GM19238 (cell line): ENCODE measurements at regions not wholly inside any gene's neighbourhood (a gene's known extent, or its start where the extent isn't known, plus 50 kb on each side); places are given as distances from the start of the nearest gene placed in this dataset.
"Not testable (repeated sequence)": the region's sequence is repeated elsewhere in the genome, so short reads cannot be mapped to it uniquely, and the experiment has no call there.

Source experiments
- DNase-seq: peaks from one replicate; pipeline ENCODE4 v3.0.0; 2011; ENCODE audit warnings: low spot score; ENCODE audit not compliant: insufficient read length

DNA sequence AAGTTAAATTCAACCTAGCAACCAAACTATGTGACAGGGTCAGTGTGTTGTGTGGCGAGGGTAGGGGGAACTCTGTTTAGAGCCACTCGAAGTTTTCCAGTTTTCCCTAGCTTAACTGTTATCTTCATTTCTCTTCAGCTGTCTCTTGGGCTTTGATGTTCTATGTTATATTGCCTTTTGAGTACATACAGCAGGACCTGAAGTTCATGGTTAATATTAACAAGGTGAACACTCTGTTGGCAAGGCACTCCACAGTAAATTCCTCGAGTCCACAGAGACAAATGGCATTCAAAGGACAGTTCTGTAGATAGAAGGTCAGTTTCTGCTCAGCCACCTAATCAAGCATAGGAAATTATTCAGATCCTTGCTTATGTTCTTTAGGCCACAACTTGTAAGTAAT is 147.9 kb upstream of the DPH6 start:
- no peak for DNase-seq

DNA sequence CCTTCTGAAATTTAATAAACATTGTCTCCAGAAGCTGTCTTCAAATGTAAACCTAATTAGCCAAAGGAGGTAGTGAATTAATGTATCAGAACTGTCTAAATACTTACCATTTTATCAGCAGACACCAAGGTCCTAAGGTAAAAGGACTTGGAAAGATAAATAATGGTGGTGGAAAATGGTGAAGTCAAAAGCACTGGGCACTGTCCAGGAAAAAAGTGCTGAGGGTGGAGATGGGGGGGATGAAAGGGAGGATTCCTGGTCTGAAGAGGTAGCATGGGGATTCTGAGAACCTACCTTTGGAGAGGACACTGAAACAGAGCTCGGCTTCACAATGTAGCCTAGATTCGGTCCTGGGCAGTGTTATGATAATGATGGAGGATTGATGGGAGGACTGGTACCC is 149.0 kb upstream of the DPH6 start:
- no peak for DNase-seq

DNA sequence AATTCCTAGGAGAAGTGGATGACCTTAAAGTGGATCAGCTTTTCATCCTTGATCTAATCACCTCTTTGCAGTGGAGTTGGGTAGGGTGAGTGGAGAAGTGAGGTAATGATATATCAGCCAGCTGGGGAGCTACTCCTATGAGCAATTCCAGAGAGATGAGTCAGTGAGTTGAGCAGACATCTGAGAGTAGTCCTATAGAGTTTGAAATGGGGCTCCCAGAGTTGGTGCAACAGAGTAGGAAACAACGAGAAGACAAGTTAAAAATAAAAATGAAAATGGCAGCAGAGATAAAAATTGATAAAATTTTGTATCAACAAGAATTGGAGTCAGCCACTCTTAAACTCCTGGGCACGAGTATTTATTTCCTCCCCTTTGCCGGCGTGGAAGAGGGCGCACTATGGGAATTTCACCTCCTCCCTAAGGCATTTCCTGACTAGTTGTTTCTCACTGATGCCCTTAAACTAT is 150.8 kb upstream of the DPH6 start:
- no peak for DNase-seq

DNA sequence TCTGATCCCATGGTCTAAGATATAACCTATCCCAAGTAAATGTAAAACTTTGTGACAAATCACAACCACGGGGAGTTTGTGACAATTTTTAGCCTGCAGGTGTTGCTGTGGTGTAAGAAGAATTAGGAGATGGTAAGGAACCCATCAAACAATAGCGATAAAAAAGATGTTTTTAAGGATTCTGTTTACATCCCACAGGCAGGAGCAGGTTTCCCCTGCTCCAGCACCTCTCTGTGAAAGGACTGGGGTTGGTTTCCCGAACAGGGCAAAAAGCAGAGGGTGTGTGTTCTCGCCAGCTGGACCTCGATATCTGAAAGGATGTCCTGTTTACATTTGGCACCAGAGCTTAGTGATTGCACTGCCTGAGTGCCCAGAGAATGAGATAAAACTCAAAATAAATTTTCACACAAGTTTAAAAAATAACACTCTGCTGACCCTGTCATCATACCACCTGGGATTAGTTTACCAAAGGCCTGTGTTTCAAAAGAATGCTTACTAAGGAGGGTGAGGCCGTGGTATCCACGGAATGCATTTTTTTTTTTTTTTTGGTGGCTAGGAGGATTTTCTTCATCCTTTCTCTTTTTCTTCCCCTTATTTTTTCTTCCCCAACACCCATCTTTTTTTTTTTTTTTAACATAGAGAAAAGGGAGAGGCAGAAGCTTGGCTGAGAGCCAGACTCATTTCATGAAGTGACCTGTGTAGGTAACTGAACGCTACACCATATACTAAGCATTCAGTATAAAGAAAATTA is 151.8 kb upstream of the DPH6 start:
- DNase-seq, result no peak

DNA sequence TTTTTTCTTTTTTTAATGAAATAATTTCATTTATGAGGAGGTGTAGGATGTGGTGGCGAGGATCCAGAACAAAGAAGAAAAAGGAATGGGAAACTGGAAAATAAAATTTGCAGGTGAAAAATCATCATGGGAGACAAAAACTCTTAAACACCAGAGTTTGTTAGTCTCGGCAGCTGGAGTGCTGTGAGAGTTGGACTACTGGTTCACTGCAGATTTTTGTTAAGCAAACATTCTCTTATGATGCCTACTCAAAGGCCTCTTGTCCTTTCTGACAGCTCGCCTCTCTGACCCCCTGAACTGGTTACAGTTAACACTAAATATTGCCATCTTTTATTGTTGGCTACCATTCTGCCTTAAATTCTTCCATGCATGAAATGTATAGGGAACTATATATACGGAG is 152.4 kb upstream of the DPH6 start:
- no peak for DNase-seq

DNA sequence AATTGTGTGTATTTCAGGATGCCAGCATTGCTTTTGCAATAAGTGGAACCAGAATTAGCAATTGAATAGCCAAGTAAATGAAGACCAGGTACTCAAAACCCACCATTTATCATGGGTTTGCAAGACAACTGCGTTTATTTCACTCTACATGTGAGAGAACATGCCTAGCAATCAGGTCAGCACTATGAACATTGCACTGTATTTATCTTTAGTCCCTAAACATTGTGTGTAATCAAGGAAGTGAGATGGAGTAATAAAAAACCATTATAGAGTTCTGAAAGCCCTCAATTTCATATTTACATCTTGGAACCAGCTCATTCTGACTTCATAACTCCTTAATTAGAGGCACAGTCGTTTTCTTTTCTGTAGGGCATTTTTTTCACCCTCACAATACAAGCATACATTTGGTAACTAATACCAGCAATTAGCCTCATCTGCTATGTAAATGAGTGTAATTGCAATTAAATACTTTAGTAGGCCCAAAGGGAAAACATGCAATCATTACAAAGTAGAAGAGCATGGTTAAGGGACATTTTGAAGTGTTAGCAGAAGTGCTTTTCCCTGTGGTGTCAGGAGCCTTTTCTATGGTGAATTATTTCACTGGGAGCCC is 153.1 kb upstream of the DPH6 start:
- no peak for DNase-seq

DNA sequence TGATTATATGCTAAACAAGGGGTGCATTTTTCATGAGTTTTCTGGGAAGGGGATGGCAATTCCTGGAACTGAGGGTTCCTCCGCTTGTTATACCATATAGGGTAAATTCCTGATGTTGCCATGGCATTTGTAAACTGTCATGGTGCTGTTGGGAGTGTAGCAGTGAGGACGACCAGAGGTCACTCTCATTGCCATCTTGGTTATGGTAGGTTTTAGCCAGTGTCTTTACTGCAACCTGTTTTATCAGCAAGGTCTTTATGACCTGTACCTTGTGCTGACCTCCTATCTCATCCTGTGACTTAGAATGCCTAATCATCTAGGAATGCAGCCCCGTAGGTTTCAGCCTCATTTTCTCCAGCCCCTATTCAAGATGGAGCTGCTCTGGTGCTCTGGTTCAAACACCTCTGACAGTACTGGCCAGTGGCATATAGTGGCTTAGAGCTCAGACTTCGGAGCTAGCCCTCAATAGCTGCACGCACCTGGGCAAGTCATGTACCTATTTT is 154.2 kb upstream of the DPH6 start:
- not testable (repeated sequence) for DNase-seq

DNA sequence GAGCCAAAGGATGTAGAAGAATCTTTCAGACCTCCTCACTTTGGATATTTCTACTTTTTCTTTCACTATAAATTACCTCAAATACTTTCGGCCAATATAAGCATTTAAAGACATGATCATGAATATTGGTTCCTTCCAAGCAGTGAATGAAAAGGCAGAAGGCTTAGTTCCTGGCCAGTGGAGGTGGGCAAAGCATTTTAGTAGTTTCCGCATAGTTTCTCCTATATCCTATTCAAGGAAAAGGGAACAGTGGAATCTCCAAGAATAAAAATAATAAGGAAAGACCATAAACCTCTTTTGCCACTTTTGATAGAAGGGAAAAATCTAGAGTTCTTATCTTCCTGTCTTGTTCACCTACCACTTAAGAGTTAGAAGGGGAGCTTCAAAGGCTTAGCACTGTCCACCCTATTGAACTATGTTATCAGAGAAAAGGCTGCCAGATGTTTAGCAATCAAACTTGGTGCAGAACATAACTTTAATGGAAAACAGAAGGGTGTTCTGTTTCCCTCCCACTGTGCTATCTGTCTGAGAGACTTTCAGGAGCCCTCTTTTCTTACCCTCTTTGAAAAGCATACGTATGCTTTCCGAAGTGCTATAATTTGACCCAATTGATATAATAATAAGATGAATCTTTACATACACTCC is 155.6 kb upstream of the DPH6 start:
- no peak for DNase-seq

DNA sequence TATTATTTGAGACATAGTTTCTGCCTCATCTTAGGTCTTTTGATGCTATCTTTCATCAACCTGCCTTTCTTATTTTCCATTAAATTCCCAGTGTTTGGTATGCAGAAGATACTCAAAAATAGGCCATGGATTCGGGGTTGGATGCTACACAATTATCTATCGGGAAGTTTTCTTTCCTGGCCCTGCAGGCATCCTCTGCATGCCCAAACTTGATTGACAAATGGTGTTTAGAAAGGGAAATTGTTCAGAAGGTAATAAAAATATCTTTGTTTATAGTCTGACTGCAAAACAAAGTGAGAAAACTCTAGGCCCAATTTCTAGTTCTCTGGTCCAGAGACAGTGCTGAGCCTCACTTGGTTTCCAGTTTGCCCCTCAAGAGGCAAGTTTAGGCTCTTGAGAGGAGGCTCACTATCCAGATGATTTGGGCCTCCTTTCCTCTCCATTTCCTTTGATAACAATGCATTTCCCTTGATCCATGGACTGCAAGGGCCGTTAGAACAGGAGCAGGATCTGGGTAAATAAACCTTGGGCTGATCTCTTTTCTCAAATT is 157.1 kb upstream of the DPH6 start:
- no peak for DNase-seq

DNA sequence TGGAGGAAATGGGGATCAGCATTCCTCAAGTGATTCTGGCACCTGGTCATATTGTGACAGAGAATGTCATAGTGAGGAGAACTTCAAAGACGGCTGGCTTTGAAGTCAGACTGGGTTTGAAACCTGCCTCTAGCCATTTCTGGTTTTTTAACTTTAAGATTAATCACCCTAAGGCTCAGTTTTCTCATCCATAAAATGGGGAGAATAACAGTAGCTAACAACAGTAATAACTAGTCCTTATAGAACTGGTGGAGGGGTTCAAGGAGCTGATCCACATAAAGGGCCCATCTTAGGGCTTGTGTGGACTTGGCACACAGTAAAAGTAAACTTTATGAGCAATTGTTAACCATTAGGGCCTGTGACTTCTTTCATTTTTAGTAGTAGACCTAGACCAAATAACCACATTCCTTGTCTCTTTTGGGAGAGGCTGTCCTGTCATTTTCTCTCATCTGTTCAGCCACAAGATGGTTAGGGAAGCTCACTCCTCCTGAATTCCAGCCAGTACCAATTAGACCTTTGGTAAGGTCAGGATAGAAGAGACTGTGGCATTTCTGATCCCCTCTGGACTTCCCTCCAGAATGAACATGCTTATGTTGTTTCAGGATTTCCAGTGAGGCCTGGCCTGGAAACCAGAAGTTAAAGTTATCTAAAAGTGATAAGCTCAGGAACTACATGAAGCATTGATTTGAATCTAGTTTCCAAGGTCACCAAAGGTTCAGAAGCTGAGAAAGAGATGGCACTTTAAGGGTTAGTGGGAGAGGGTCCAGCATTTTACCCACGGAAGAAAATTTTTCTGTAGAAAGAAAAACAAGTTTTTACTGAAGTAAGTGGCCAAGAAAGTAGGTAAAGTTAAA is 159.3 kb upstream of the DPH6 start:
- no peak for DNase-seq

DNA sequence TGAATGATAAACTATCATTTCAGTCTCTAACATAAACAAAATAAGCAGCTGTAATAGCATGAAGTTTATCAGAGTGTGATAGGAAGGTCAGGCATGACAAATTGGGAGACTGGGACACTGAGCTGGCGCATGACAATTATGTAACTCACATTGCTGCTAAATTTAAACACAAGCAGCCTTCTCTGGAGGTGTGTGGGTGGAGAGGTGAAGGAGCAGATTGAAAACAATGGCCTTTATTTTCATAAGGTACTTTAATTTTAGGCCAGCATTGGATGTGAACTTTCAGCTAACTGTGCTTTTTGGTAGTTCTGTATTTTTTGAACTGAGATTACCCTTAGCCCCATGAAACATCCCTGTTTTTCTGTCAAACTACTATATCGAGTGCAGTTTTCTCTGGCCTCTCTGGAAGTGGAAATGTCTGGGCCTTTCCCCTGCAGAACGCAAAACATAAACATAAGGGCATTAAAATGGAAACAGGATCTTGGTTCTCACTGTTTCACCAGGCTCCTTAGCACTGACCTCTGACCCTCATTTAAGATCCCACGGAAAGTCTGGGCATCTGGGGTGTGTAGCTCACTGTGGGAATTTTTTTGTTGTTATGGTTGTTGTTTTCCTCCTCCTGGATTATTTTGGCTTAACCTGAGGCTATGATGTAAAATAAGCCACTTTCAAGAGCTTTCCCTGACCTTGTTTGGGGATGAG is 160.1 kb upstream of the DPH6 start:
- no peak for DNase-seq

DNA sequence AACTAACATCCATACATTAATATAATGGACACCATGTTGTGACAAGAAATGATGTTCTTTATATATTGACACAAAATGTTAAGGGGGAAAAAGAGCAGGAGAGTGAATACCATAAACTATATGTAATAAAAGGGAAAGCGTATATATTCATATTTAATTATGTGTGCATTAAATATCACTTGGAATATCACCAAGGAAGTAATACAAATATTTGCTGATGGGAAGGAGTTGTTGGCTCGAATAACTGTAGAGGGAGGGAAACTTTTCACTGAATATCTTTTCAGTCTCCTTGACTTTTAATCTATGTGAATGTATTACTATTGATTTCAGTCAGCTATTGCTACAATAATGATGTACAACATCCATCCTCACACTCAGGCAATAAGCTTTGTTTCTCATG is 167.0 kb upstream of the DPH6 start:
- no peak for DNase-seq

DNA sequence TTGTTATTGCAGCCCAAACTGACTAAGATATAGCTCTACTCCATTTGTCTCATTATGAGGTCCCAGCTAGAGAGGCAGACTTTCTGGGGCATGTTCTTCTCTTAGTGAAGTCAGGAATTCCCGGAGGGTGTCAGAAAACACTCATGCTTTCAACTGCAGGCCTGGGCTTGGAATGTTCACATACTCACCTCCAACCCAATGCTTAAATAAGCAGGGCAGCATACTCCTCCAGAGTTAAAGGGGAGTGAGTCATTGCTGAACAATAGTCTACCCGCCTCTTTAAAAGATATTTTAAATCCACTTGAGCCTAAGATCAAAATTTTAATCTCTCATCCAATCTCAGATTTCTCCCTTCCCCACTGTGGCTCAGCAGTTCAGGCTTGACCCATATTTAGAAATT is 167.8 kb upstream of the DPH6 start:
- DNase-seq, result no peak

DNA sequence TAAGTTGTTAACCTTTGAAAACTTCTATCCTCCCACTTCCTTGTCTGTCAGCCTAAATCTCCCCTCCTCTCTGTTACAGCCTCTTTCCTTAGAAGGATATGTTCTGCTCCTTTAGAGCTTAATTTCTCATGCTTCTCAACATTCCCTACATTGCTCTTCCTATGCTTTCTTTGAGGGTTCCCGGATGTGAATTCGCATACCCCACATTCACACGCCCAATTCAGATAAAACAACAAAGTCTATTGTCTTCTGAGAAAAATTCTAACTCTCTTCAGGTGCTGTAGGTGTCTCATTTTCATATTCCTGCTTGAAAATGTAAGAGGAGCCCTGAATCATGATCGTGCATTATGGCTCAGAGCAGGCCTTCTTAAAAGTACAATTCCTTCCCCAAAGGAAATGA is 171.8 kb upstream of the DPH6 start:
- DNase-seq, result no peak

DNA sequence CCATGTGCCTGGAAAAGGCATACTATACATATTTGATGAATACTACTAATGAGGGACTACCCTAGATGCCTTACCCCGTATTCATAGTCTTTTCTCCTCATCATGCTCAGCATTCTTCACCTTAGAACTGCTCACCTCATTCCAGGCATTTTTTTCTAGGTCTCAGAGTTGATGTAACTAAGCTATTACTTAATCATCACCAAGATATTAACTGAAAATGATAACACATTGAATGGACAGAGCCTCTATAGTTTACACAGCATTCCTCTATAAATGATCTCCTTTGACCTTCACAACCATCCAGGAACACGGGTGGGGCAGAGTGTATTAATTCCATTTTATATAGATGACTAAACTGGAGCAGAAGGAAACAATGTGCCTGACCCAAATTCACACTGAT is 174.1 kb upstream of the DPH6 start:
- no peak for DNase-seq

DNA sequence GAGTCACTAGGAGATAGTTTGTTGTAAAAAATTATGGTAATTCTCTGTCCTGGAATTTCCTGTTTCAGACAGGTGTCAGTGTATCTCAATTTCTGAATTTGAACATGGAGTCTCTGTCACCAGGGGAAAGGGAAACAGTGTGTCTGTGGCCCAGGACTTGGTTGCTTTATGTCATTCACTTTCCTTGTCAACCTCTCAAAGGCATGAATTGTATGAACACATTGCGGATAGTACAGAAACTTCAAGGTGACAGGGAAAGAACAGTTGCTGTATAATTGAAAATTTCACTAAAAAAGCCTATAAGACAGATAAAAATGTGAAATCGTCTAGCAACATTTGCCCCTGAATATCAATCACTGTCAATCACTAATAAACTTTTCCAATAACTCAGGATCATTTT is 175.0 kb upstream of the DPH6 start:
- DNase-seq, result no peak

DNA sequence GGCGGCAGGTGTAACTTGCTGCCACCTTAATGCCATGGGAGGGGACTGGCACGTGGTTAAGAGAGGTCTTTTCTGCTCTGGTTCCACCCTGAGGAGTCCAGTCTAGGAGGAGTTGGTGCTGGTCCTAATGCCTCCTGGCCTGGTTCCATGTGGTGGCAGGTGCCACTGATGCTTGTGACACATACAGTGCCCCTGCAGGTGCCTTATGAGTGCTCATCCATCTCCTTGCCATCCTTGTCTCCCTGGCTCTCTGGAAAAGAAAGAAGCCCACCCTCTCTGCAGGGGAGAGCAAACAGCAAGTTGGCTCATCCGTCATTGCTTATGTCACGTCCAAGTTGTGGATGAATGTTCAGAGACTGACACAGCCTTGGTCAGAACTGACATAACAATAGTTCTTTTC is 175.8 kb upstream of the DPH6 start:
- DNase-seq, result no peak

DNA sequence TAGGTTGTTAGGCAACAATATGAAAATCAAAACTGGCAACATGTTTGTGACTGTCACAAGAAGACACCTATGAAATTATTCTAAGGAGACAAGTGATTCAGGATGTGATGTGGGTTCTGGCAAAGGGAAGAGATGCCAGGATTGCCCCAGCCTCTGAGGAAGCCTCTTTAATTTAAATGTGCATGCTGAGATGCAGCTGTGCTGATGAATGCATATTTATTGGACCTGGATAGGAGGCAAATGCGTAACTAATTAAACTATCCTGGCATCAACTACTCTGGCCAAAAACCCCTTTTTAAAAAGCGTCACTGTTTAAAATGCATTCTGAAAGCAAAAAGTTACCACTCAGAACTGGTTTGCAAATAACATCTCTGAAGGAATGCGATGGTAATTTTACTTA is 176.5 kb upstream of the DPH6 start:
- no peak for DNase-seq

DNA sequence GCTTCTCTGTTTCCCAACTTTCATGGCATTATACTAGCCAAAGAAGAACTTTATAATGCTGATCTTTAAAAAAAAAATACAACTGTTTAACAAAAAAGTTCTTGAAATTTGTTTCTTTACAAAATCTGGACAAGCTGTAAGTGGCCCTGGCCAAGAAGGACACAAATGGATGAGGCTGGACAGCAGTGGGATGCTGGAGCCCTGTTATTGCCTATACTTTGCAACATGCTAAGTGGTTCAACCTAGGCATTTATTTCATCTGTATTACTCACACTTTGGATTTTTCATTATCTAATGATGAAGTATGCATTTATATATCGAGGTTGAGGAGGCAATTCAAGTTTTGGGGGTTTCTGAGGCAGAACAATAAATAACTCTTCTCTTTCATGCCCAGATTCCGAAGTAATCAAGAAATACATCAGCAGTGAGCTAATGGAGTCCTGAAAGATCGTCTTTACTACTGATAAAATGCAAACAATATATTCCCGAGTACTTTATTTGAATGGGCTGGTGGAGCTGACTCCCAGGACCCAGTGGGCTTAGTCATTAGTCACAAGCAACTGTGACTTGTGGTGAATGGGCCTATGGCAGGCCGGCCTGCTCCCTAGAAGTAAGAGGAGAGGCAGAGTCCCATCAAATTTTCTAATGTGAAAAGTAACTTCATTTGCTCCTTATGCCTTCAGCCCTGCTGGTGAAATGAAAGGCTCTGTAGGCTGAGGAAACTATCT is 177.3 kb upstream of the DPH6 start:
- DNase-seq, result no peak

DNA sequence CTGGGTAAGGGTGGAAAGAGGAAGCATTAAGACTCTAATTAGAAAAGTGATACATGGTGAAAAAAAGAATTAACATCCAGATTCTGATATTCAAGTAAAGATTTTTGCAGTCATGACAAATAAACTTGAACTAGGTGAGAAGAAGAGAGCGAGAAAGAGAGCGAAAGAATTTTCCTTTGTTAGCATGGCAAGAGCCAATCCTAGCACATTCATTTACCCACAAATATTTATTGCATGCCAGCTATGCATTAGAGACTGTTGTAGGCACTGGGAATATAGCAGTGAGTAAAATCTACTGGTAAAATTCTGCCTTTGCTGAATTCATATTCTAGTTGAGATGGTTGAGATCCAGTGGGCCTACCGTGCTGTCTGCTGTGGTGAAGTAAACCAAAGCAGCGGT is 177.9 kb upstream of the DPH6 start:
- no peak for DNase-seq
